ENCODE measurements at regions not wholly inside any gene's neighbourhood (a gene's known extent, or its start where the extent isn't known, plus 50 kb on each side); places are given as distances from the start of the nearest gene placed in this dataset.

DNA sequence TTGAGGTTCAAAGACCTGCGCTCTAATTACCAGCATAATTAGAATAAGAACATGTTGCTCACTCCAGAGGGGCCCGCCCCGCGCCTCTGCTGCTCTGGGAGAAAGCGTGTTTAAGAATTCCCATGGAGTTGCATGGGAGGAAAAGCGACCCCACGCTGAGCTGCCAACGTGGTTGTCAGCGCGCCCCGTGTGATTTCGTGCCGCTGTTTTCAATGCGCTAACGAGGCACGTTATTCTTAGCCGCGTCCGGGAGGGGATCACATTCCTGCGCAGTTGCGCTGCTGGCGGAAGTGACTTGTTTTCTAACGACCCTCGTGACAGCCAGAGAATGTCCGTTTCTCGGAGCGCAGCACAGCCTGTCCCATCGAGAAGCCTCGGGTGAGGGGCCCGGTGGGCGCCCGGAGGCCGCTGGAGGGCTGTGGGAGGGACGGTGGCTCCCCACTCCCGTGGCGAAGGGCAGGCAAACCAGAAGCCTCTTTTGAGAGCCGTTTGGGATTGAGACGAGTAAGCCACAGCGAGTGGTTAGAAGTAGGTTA, 173.8 kb upstream of the SOX1 start:
- TF ChIP-seq EP300 (IDR thresholded peaks at IDR 0.05) (no peak), CTCF (IDR thresholded peaks at IDR 0.05) (no peak), POLR2A (IDR thresholded peaks at IDR 0.05) (no peak), POLR2AphosphoS5 (IDR thresholded peaks at IDR 0.05) (no peak)
